ENCODE measurements at regions not wholly inside any gene's neighbourhood (a gene's known extent, or its start where the extent isn't known, plus 50 kb on each side); places are given as distances from the start of the nearest gene placed in this dataset.
"Not testable (repeated sequence)": the region's sequence is repeated elsewhere in the genome, so short reads cannot be mapped to it uniquely, and the experiment has no call there.

DNA sequence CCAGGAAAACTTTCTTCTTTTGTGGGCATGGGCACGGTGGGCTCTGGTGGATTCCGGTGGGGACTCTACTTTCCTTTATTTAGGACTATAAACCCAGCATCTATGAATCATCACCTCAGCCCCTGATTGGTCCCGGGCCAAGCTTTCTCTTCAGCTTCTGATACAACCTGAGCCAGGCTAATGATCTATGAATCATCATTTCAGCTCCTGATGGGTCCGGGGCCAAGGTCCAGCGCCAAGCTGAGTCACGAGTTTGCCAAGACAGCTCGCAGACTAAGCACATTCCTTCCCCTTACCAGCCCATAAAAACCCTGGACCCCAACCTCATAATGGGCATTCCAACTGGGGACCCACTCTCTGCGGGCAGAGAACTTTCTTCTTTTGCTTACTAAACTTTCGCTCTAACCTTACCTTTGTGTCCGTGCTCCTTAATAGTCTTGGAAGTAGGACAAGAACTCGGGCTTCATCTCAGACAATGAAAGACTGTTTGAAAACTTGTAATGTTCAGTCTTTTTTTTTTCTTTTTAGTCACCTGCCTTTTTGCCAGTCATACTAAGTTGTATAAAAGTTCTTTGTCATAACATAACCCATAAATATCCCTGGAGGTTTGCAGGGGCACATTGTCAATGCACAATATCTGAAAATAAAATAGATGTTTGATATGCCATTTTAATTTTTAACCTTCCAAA is 904.9 kb upstream of the EPHA5 start:
- DNase-seq: no peak

DNA sequence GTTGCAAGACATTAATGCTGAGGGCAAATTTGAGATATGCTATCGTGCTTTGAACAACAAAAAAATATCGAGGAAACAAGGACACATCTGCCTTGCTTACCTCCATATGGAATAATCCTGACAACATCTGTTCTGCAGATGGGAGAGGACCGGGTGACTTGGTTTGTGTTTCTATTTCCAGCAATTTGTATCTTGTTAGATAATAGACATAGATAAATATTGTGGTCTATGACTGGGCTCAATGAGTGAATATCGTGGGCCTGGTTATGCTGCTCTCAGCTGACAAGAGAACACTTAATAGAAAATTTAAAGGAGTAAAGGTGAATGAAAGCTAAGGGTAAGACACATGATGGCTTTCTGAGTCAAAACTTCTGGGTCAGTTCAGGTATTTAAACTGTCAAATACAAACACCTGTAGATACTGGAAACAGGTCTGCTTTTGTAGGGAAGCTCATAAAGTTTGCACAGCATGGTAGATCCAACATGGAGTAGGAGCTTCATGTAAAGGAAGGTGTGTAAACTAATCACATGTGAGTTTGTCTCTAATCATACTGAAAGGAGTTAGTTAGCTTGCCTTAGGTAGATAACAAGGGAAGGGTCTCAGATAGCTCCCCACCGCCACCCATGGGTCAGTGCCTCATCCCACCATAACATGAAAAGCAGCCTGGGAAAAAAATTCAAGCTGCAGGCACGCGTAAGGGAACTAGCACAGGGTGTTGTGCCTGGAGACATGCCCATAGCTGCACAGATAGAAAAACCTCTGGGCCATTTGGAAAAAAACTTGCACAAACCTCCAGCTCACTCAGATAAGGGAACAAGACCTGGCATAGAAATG is 904.1 kb upstream of the EPHA5 start:
- DNase-seq: no peak

DNA sequence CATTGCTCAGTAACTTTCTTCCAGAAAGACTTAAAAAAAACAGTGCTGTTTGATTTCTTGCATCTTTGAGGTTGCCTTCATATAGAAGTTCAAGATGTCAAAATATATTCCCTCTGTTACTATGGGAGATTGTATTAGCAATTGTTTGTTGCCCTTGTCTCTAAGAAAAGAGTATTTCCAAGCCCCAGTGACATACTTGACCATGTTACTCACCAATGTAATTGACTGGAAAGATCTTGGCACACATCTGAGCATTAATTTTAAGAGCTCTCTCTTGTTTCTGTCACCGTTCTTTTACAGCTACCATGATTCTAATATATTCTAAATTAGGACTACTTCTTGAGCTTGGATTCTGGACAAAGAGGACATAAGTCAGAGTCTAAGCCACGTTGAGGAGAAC is 902.7 kb upstream of the EPHA5 start:
- DNase-seq: no peak

- DNase-seq: no peak
Observed at GRCh38 chr4:66571145-66571695, 900.9 kb upstream of the EPHA5 start.

- no peak for DNase-seq
Observed at GRCh38 chr4:66569228-66569627, 898.9 kb upstream of the EPHA5 start.

DNA sequence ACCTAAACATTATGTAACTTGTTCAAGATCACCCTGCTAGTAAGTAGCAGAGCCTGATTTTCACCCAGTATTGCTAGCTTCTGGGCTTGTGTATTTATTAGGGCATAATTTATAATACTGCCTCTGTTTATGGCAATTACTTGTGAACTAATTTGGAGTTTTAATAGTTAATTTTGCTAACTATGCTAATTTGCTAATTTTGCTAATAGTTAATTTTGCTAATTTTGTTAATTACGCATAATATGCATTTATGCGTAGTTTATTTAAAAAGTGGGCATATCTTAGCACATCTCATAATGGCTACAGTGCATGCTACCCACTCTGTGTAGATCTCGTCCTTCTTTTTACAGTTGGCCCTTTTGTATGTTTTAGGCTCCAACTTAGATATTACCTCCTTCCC is 898.1 kb upstream of the EPHA5 start:
- DNase-seq: no peak

DNA sequence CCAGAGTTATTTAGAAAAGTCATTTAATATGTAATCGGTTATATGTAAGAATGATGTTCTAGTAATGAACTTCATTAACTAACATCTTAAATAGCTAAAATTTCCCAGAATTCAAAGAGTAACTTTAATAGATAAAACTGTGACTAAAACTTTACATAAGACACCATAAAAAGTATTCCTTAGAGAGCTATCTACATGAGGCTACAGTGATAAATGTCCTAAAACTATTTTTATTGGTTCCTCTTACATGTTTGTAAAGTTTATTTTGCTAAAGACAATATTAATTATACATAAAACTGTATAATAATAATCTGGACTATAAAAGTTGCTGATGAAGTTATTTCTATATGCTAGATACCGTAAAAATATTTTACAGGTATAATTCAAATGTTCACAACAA is 897.7 kb upstream of the EPHA5 start:
- no peak for DNase-seq

- DNase-seq: no peak
Observed at GRCh38 chr4:66567551-66567950, 897.3 kb upstream of the EPHA5 start.

GRCh38 chr4:66565801-66566200 is 895.5 kb upstream of the EPHA5 start:
- DNase-seq: no peak

- no peak for DNase-seq
Observed at GRCh38 chr4:66564901-66565651, 894.8 kb upstream of the EPHA5 start.

DNA sequence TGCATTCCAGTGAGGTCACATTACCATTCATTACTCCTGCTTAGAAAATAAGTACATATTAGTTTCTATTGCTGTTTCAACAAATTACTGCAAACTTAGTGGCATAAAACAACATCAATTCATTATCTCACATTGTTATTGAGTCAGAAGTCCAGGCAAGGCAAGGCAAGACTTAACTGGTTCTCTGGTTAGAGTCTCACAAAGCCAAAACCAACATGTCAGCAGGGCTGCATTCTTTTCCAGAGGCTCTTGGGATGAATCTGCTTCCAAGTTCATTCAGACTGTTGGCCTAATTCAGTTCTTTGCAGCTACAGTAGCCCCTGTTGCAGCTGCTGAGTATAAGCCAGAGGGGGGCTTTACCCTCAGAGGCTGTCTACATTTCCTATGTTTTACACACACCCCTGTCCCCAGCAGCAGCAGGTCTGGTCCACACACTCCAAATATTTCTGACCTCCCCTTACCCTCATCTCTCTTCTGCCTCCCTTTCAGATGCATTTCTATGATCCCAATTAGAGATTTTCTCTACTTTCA is 892.1 kb upstream of the EPHA5 start:
- DNase-seq: no peak

- DNase-seq: not testable (repeated sequence)
Observed at GRCh38 chr4:66561465-66562053, 891.3 kb upstream of the EPHA5 start.

GRCh38 chr4:66558651-66559050 is 888.4 kb upstream of the EPHA5 start:
- DNase-seq: no peak

DNA sequence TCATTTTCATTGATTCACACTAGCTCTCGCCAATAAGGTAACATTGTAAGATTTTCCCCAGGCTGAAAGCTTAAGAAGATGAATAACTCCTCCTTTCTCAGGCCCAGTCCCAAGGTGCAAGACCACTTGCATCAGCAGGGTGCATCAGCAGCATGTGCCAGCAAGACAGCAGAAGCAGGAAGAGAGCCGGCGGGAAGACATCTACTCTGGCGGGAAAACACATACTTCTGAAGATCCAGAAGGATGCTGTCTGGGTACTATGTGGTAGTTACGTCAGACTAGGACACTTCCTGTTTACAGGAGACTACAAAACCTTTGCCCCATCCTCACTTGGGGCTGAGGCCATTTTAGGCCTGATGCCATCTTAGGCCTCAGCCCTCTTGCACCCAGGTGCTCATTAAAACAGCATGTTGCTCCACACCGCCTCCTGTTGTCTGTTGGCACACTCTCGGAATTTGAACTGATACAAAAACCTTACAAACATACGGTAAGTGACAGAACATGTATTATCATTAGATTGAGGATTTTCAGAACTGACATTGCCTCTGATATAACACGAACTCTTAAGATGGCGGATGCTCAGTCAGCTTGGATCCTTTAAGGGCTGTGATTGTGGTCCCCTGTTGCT is 886.5 kb upstream of the EPHA5 start:
- DNase-seq: no peak

GRCh38 chr4:66555301-66555700 is 885.0 kb upstream of the EPHA5 start:
- DNase-seq: no peak

DNA sequence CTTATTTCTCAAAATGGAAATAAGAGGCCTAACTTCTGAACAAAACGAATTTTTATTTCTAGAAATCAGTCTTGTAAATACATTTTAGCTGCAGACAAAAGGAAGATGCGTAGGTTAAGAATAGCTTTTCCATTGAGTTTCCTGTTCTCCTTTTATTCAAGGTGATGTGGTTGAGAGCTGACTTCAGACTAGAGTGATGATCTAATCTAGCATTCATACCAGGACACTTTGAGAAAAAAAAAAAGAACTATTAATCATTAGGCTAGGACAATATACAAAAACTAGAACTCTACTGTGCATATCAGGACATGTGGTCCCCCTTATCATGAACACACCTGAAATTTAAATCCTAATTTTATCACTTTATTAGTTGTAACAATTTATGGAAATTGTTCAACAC is 884.5 kb upstream of the EPHA5 start:
- no peak for DNase-seq

DNA sequence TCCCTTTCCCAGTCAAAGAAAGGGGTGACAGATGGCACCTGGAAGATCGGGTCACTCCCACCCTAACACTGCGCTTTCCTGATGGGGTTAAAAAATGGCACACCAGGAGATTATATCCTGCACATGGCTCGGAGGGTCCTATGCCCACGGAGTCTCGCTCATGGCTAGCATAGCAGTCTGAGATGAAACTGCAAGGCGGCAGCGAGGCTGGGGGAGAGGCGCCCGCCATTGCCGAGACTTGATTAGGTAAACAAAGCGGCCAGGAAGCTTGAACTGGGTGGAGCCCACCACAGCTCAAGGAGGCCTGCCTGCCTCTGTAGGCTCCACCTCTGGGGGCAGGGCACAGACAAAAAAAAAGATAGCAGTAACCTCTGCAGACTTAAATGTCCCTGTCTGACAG is 875.0 kb upstream of the EPHA5 start:
- not testable (repeated sequence) for DNase-seq

- DNase-seq: no peak
Observed at GRCh38 chr4:66544281-66544680, 874.0 kb upstream of the EPHA5 start.

DNA sequence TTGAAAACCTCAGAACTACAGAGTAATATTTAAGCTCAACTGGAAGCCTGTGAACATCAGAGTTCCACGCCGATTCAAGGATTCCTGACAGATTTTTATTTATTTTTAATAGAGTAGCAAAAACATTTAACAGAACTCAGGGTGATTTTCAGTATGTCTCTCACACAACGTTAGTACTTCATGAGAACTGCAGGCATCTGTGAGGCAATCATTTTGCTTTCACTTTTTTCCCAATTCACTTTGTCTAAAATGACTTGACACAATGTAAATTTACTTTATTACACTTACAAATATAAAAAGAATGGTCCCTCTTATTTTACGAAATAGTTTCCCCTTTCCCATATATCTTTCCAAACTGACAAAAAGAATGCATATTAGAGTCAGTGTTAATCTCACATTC is 869.5 kb upstream of the EPHA5 start:
- no peak for DNase-seq

- no peak for DNase-seq
Observed at GRCh38 chr4:66524781-66525180, 854.5 kb upstream of the EPHA5 start.

DNA sequence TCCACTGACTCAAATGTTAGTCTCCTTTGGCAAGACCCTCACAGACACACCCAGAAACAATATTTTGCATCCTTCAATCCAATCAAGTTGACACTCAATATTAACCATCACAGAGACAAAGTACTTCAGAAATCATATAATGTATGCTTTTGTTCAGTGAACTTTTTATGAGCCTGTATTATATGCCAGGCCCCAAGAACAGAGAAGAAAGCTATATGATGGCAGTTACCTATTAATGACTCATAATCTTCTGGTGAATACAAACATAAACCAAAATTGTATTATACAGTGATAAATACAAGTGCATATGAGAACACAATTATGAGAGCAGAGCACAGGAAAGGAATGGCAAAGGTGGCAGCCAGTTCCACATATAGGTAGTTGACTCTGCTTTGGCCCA is 852.0 kb upstream of the EPHA5 start:
- no peak for DNase-seq

GRCh38 chr4:66516940-66517339 is 846.7 kb upstream of the EPHA5 start:
- DNase-seq: no peak

All from CD4-positive, alpha-beta T cell treated with Interleukin-1 beta for 1 hour (primary cell).